HCT116 (cell line): ENCODE measurements at regions not wholly inside any gene's neighbourhood (a gene's known extent, or its start where the extent isn't known, plus 50 kb on each side); places are given as distances from the start of the nearest gene placed in this dataset.

Experiments
- ATAC-seq: fragments of 200-7000 bp; cut with Tn5 transposase; 2 replicates; pipeline ENCODE4 v1.9.1; 2020; ENCODE audit warnings: mild to moderate bottlenecking, moderate library complexity
- BruUV-seq: library from RNA; stranded (reverse); fragments of 400-500 nt; replicated peaks from 2 replicates; lab custom pipeline; 2021; lab: Mats Ljungman, UMichigan
- CTCF ChIA-PET: fragments of 300-600 bp; sonication (Branson Sonifier 250); formaldehyde crosslinking; loops from one replicate; lab custom pipeline; 2021; ENCODE audit warnings: antibody characterized with exemption; lab: Charles Lee
- POLR2A ChIA-PET: fragments of 300-600, 350-600 bp; sonication (Branson Sonifier 250); formaldehyde crosslinking; loops from one replicate; lab custom pipeline; 2021; ENCODE audit warnings: antibody characterized with exemption; lab: Charles Lee
- RAD21 ChIA-PET, 2 experiments: fragments of 300-600 bp; sonication (Branson Sonifier 250); formaldehyde crosslinking; loops; one replicate each; lab custom pipeline; 2023; ENCODE audit warnings: low total read pairs in 2 of 2; ENCODE audit not compliant: uncharacterized antibody in 2 of 2, unreplicated experiment in 2 of 2, low non-redundant PET in 1 of 2; lab: Charles Lee
- DNase-seq: peaks from one replicate; pipeline ENCODE4 v3.0.0-alpha.2; 2010; ENCODE audit warnings: low read depth, low spot score
- H2AFZ ChIP-seq: fragments of 200-600 bp; shearing (Covaris generic), sonication (generic); 2 replicates; pipeline ENCODE4 v1.6.1; 2017; ENCODE audit warnings: low read depth, mixed run types, mixed read lengths, antibody characterized with exemption, low read length; ENCODE audit not compliant: poor library complexity, severe bottlenecking
- H3K27ac ChIP-seq: 2 replicates; pipeline ENCODE4 v1.5.1; 2012; ENCODE audit warnings: low read depth, low read length
- H3K27me3 ChIP-seq: fragments of 200-600 bp; sonication (generic); 2 replicates; pipeline ENCODE4 v1.6.1; 2016; ENCODE audit warnings: mixed run types, low read length, mixed read lengths; ENCODE audit not compliant: insufficient read depth
- H3K36me3 ChIP-seq, 2 experiments: fragments of 200-500 bp in 1 of 2; fragments of 200-600 bp in 1 of 2; sonication (Bioruptor generic) in 1 of 2; sonication (generic) in 1 of 2; 2 replicates each; pipeline versions ENCODE4 v1.5.1 to v1.6.1; 2014 to 2016; ENCODE audit warnings: low read length in 2 of 2, inconsistent platforms in 1 of 2, mixed read lengths in 1 of 2, mixed run types in 1 of 2; ENCODE audit not compliant: insufficient read depth in 2 of 2, control insufficient read depth in 1 of 2
- H3K4me1 ChIP-seq, 2 experiments: fragments of 200-600 bp in 1 of 2; sonication (generic) in 1 of 2; 2 replicates each; pipeline versions ENCODE4 v1.5.1 to v1.6.1; 2012 to 2017; ENCODE audit warnings: low read length in 2 of 2, inconsistent platforms in 1 of 2, mild to moderate bottlenecking in 1 of 2, mixed read lengths in 1 of 2, mixed run types in 1 of 2, moderate library complexity in 1 of 2; ENCODE audit not compliant: insufficient read depth in 2 of 2, control insufficient read depth in 1 of 2
- H3K4me2 ChIP-seq: fragments of 200-600 bp; sonication (generic); 2 replicates; pipeline ENCODE4 v1.6.1; 2017; ENCODE audit warnings: mixed run types, low read length, mixed read lengths
- H3K4me3 ChIP-seq, 2 experiments: fragments of 200-600 bp in 1 of 2; sonication (generic) in 1 of 2; replicated peaks in 1 of 2; 2 replicates each; pipeline ENCODE4 v1.5.1; 2011 to 2016; ENCODE audit warnings: low read length in 2 of 2, control low read depth in 1 of 2, low read depth in 1 of 2, mild to moderate bottlenecking in 1 of 2, mixed read lengths in 1 of 2, mixed run types in 1 of 2
- H3K79me2 ChIP-seq: fragments of 200-600 bp; sonication (generic); 2 replicates; pipeline ENCODE4 v1.6.1; 2017; ENCODE audit warnings: mild to moderate bottlenecking, mixed run types, low read length, moderate library complexity, mixed read lengths; ENCODE audit not compliant: insufficient read depth
- H3K9ac ChIP-seq: fragments of 200-600 bp; sonication (generic); 2 replicates; pipeline ENCODE4 v1.6.1; 2016; ENCODE audit warnings: low read length, mixed read lengths
- H3K9me2 ChIP-seq: fragments of 200-600 bp; sonication (generic), shearing (Covaris generic); 2 replicates; pipeline ENCODE4 v1.6.1; 2017; ENCODE audit warnings: mixed run types, mild to moderate bottlenecking, moderate library complexity; ENCODE audit not compliant: insufficient read depth
- H3K9me3 ChIP-seq, 2 experiments: fragments of 200-500 bp in 1 of 2; fragments of 200-600 bp in 1 of 2; sonication (Bioruptor generic) in 1 of 2; sonication (generic) in 1 of 2; 2 replicates each; pipeline ENCODE4 v1.6.1; 2014 to 2017; ENCODE audit warnings: low read length in 2 of 2, mixed read lengths in 2 of 2, inconsistent platforms in 1 of 2, low read depth in 1 of 2, mild to moderate bottlenecking in 1 of 2, mixed run types in 1 of 2, moderate library complexity in 1 of 2; ENCODE audit not compliant: control insufficient read depth in 1 of 2, insufficient read depth in 1 of 2
- H4K20me1 ChIP-seq: fragments of 200-600 bp; sonication (generic), shearing (Covaris generic); 2 replicates; pipeline ENCODE4 v1.6.1; 2017; ENCODE audit warnings: mixed run types, mild to moderate bottlenecking, moderate library complexity; ENCODE audit not compliant: insufficient read depth
- ATF3 ChIP-seq: IDR thresholded peaks from 2 replicates; pipeline ENCODE4 v1.6.1; 2012
- CEBPB ChIP-seq: IDR thresholded peaks from 2 replicates; pipeline ENCODE4 v1.6.1; 2012; ENCODE audit warnings: low read depth
- EGR1 ChIP-seq: IDR thresholded peaks from 2 replicates; pipeline ENCODE4 v1.6.1; 2012; ENCODE audit warnings: low read depth
- ELF1 ChIP-seq: IDR thresholded peaks from 2 replicates; pipeline ENCODE4 v1.6.1; 2012; ENCODE audit warnings: low read depth, borderline replicate concordance
- EZH2phosphoT487 ChIP-seq: fragments of 200-600 bp; IDR thresholded peaks from 2 replicates; pipeline ENCODE4 v1.6.1; 2018; ENCODE audit warnings: antibody characterized with exemption, borderline replicate concordance
- FOSL1 ChIP-seq: IDR thresholded peaks from 2 replicates; pipeline ENCODE4 v1.6.1; 2012; ENCODE audit warnings: low read depth
- JUND ChIP-seq: IDR thresholded peaks from 2 replicates; pipeline ENCODE4 v1.6.1; 2012
- POLR2A ChIP-seq: IDR thresholded peaks from 2 replicates; pipeline ENCODE4 v1.7.0; 2011; ENCODE audit warnings: borderline replicate concordance; ENCODE audit not compliant: insufficient read depth, insufficient read length; ENCODE audit errors: extremely low read depth
- POLR2AphosphoS5 ChIP-seq: IDR thresholded peaks from 2 replicates; pipeline ENCODE4 v1.6.1; 2011; ENCODE audit warnings: mild to moderate bottlenecking, low read depth, low read length, moderate library complexity
- SIN3A ChIP-seq: IDR thresholded peaks from 2 replicates; pipeline ENCODE4 v1.6.1; 2012; ENCODE audit warnings: low read depth
- SP1 ChIP-seq: IDR thresholded peaks from 2 replicates; pipeline ENCODE4 v1.6.1; 2012; ENCODE audit warnings: low read depth
- TCF7L2 ChIP-seq: IDR thresholded peaks from 2 replicates; pipeline ENCODE4 v1.7.0; 2011; ENCODE audit warnings: borderline replicate concordance, inconsistent platforms; ENCODE audit not compliant: insufficient read depth, insufficient read length; ENCODE audit errors: extremely low read depth
- ZNF274 ChIP-seq: fragments of 200-500 bp; sonication (Bioruptor generic); IDR thresholded peaks from 2 replicates; pipeline ENCODE4 v1.6.1; 2014; ENCODE audit warnings: mild to moderate bottlenecking, low read depth, low read length, inconsistent platforms
- intact Hi-C: fragments of 100-400 bp; cut with micrococcal nuclease; formaldehyde crosslinking; loops from 2 replicates; pipeline ENCODE4 v1.10.0; 2022

- TF ChIP-seq ELF1 (no peak), FOSL1 (no peak), CEBPB (no peak), POLR2A (no peak), ATF3 (no peak), JUND (no peak), EGR1 (no peak), POLR2AphosphoS5 (no peak), EZH2phosphoT487 (no peak), TCF7L2 (no peak), ZNF274 (no peak)
These were observed 331.1 kb upstream of the MTPN start (continued) for GRCh38 chr7:136308230-136308629.

GRCh38 chr7:136303162-136303561 lies 326.0 kb upstream of the MTPN start:
- H2AFZ ChIP-seq, result no peak overlapping the region
- ChIA-PET CTCF (no interaction called here), POLR2A (no interaction called here), RAD21 (no interaction called here)
- H3K4me3 ChIP-seq, result no peak overlapping the region
- no peaks in the 10 kb centered on the region for H3K9me2 ChIP-seq
- H3K9me3 ChIP-seq, result no peaks in the 10 kb centered on the region; a peak in 1 of 4 replicates
- H3K36me3 ChIP-seq, result no peaks in the 10 kb centered on the region
- H3K27me3 ChIP-seq, result no peaks in the 10 kb centered on the region
- no peak overlapping the region for H3K4me2 ChIP-seq
- H3K9ac ChIP-seq, result no peak overlapping the region
- no peaks in the 10 kb centered on the region for H3K4me1 ChIP-seq
- BruUV-seq, result no TSS peak
- no peaks in the 10 kb centered on the region for H4K20me1 ChIP-seq
- no peaks in the 10 kb centered on the region for H3K79me2 ChIP-seq
- H3K27ac ChIP-seq, result no peak overlapping the region
- ATAC-seq (no peak), DNase-seq (no peak)
- intact Hi-C loops, result no loop called here
- TF ChIP-seq POLR2A, result no peak
- TF ChIP-seq FOSL1, result no peak
- TF ChIP-seq CEBPB, result no peak
- no peak for TF ChIP-seq POLR2AphosphoS5
- TF ChIP-seq SP1, result no peak
- no peak for TF ChIP-seq SIN3A
